Large intestine (tissue), 3 donors: ENCODE measurements at regions not wholly inside any gene's neighbourhood (a gene's known extent, or its start where the extent isn't known, plus 50 kb on each side); places are given as distances from the start of the nearest gene placed in this dataset.

Experiments used
- DNase-seq, 2 donors: peaks; one replicate each; pipeline versions ENCODE4 v3.0.0 to v3.0.0-alpha.2; 2013
- H3K27ac ChIP-seq: one replicate; pipeline ENCODE4 v1.5.1; 2013; ENCODE audit warnings: low read length
- H3K27me3 ChIP-seq: 2 replicates; pipeline ENCODE4 v1.6.1; 2013; ENCODE audit warnings: low read length; ENCODE audit not compliant: control insufficient read depth, insufficient read depth
- H3K36me3 ChIP-seq: 2 replicates; pipeline ENCODE4 v1.6.1; 2013; ENCODE audit warnings: low read length; ENCODE audit not compliant: control insufficient read depth, insufficient read depth
- H3K4me1 ChIP-seq: one replicate; pipeline ENCODE4 v1.6.1; 2013; ENCODE audit warnings: low read length; ENCODE audit not compliant: control insufficient read depth, insufficient read depth
- H3K4me3 ChIP-seq: one replicate; pipeline ENCODE4 v1.5.1; 2013; ENCODE audit warnings: low read length
- H3K9me3 ChIP-seq: one replicate; pipeline ENCODE4 v1.6.1; 2013; ENCODE audit warnings: mild to moderate bottlenecking, low read depth, low read length, moderate library complexity; ENCODE audit not compliant: control insufficient read depth
- WGBS: methylation state at CpG from one replicate; pipeline ENCODE4 v1.1.5; 2013; ENCODE audit warnings: low lambda C conversion rate; ENCODE audit not compliant: insufficient coverage; 5-methylcytosine and 5-hydroxymethylcytosine counted together

GRCh38 chr2:220894069-220894468, 678.0 kb downstream of the EPHA4 start:
- WGBS = no CpG with 5 or more reads among the region's 1 CpG
- Histone ChIP-seq H3K4me1 (no peaks in the 10 kb centered on the region), H3K27me3 (no peaks in the 10 kb centered on the region), H3K27ac (no peak overlapping the region), H3K4me3 (no peak overlapping the region), H3K36me3 (no peaks in the 10 kb centered on the region), H3K9me3 (no peaks in the 10 kb centered on the region)
- no peak for DNase-seq

DNA sequence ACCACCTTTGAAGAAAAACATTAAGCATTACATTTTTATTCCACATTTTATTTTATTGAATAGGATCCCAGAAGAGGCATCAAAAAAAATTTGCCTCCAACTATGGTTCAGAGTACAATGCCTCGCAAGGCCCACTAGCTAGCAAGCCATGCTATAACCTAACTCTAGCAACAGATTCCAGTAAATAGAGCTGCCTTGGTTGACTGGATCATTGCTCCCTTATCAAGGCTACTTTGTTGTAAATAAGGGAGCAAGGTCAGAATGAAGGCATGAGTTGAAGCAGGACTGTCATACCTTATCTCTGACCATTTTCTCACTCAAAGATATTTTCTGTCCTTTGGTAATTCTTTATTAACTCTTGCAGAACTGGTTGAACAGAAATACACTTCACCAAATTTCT, 672.6 kb downstream of the EPHA4 start:
- Histone ChIP-seq H3K4me3 (no peak overlapping the region), H3K27me3 (no peaks in the 10 kb centered on the region), H3K9me3 (no peaks in the 10 kb centered on the region), H3K4me1 (no peaks in the 10 kb centered on the region), H3K27ac (no peak overlapping the region), H3K36me3 (no peaks in the 10 kb centered on the region)
- WGBS = no CpG with 5 or more reads among the region's 1 CpG
- no peak for DNase-seq

GRCh38 chr2:220904015-220904414, 668.1 kb downstream of the EPHA4 start:
- Histone ChIP-seq H3K4me3 (no peak overlapping the region), H3K9me3 (no peaks in the 10 kb centered on the region), H3K36me3 (no peaks in the 10 kb centered on the region), H3K27ac (no peak overlapping the region), H3K4me1 (no peaks in the 10 kb centered on the region), H3K27me3 (no peaks in the 10 kb centered on the region)
- no peak for DNase-seq
- WGBS = no CpG with 5 or more reads among the region's 2 CpGs

GRCh38 chr2:220913384-220913783, 658.7 kb downstream of the EPHA4 start:
- DNase-seq = no peak
- no peaks in the 10 kb centered on the region for H3K4me1 ChIP-seq
- H3K9me3 ChIP-seq = no peaks in the 10 kb centered on the region
- H3K4me3 ChIP-seq = no peak overlapping the region
- no peaks in the 10 kb centered on the region for H3K27me3 ChIP-seq
- no peaks in the 10 kb centered on the region for H3K36me3 ChIP-seq
- H3K27ac ChIP-seq = no peak overlapping the region

GRCh38 chr2:220915092-220915623, 656.9 kb downstream of the EPHA4 start:
- 67% methylated on average over 1 of the region's 2 CpGs for WGBS
- no peak for DNase-seq
- no peaks in the 10 kb centered on the region for H3K36me3 ChIP-seq
- no peaks in the 10 kb centered on the region for H3K27me3 ChIP-seq
- no peaks in the 10 kb centered on the region for H3K9me3 ChIP-seq
- no peak overlapping the region for H3K27ac ChIP-seq
- no peaks in the 10 kb centered on the region for H3K4me1 ChIP-seq
- H3K4me3 ChIP-seq = no peak overlapping the region

DNA sequence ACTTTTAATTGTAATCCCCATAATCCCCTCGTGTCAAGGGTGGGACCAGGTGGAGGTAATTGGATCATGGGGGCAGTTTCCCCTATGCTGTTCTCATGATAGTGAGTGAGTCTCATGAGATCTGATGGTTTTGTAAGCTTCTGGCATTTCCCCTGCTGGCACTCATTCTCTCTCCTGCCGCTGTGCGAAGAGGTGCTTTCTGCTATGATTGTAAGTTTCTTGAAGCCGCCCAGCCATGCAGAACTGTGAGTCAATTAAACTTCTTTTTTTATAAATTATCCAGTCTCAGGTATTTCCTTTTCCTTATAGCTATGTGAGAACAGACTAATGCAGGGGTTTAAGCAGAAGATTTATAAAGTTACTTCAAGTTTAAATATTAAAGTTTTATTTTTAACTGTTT, 655.2 kb downstream of the EPHA4 start:
- no CpG with 5 or more reads among the region's 4 CpGs for WGBS
- Histone ChIP-seq H3K4me1 (no peaks in the 10 kb centered on the region), H3K9me3 (no peaks in the 10 kb centered on the region), H3K27me3 (no peaks in the 10 kb centered on the region), H3K36me3 (no peaks in the 10 kb centered on the region), H3K27ac (no peak overlapping the region), H3K4me3 (no peak overlapping the region)
- DNase-seq = no peak

DNA sequence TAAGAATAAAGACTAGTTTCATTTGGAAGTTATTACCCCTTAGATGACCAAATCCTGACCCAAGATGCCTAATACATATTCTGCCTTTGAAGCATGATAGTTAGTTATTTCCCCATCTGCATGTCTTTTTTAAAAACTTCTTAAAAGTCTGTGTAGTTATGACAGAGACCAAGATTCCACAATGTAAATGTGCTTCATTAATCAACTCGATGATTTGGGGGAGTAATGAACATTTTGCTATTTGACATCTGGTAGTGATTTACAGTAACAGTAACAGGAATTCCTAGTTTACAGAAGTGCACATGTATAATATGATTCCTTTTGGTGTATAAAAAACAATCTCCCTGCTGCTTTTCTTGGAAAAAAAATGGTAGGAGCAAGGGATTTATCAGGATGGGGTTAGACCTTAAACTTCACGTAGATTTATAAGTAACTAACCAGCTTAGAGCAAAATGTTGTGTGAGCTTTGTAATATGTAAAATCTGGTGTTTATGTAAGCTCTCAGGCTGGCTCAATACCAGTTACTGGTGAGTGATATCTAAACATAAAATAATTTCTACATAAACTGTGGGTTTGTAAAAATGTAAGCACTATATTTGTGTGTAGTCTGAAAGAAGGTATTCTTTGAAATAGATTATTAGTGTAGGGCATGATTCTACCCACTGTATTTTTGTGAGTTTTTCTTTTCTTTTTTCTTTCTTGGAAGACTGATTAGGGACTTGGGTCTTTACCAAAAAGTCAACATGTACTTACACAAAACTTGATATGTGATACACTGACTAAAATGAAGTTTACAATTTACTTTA, 641.6 kb downstream of the EPHA4 start:
- no peak for DNase-seq
- WGBS = no CpG with 5 or more reads among the region's 2 CpGs
- no peak overlapping the region for H3K4me3 ChIP-seq
- H3K36me3 ChIP-seq = no peaks in the 10 kb centered on the region
- H3K27ac ChIP-seq = no peak overlapping the region
- H3K9me3 ChIP-seq = peaks cover 7% of the 10 kb centered on the region
- no peaks in the 10 kb centered on the region for H3K4me1 ChIP-seq
- H3K27me3 ChIP-seq = no peaks in the 10 kb centered on the region

DNA sequence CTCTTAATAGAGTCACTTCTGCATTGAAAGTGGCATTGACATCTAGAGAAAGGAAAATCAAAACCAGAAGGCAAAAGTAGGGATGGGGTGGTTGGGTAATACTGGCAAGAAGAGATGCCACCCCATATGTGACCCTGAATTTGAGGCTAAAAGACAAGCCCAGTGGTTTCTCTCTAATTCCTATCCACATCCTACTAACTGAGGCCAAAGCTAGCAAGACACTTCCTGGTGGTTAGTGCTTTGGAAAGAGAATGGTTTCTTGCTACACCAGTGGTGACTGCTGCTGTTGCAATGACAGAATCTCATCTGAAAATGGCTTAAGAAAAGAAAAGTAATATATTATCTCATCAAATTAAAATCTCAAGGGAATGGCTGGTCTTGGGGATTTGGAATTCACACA, 640.6 kb downstream of the EPHA4 start:
- H3K27ac ChIP-seq = no peak overlapping the region
- H3K9me3 ChIP-seq = peaks cover under 1% of the 10 kb centered on the region
- no peaks in the 10 kb centered on the region for H3K27me3 ChIP-seq
- H3K4me3 ChIP-seq = no peak overlapping the region
- H3K4me1 ChIP-seq = no peaks in the 10 kb centered on the region
- DNase-seq = no peak
- H3K36me3 ChIP-seq = no peaks in the 10 kb centered on the region

DNA sequence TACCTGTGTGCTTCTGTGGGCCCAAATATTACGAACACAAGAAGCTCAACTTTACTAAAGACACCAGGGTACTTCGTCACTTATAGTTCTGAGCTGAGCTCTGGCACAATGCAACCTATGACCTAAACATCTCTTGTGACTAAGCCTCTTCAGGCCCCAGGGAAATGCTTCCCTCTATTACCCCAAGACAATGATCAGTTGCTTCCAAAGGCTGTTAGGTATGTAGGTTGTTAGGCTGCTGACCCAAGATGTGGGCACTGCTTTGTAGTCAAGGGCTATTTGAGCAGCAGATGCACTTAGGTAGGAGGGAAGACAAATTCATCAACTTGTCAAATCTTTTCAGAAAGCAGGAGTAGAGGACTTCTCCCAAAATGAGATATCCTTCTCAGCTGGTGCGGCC, 640.1 kb downstream of the EPHA4 start:
- Histone ChIP-seq H3K4me3 (no peak overlapping the region), H3K27ac (no peak overlapping the region), H3K4me1 (no peaks in the 10 kb centered on the region), H3K27me3 (no peaks in the 10 kb centered on the region), H3K36me3 (no peaks in the 10 kb centered on the region), H3K9me3 (no peaks in the 10 kb centered on the region)
- WGBS = 100% methylated on average over 1 of the region's 3 CpGs
- no peak for DNase-seq

DNA sequence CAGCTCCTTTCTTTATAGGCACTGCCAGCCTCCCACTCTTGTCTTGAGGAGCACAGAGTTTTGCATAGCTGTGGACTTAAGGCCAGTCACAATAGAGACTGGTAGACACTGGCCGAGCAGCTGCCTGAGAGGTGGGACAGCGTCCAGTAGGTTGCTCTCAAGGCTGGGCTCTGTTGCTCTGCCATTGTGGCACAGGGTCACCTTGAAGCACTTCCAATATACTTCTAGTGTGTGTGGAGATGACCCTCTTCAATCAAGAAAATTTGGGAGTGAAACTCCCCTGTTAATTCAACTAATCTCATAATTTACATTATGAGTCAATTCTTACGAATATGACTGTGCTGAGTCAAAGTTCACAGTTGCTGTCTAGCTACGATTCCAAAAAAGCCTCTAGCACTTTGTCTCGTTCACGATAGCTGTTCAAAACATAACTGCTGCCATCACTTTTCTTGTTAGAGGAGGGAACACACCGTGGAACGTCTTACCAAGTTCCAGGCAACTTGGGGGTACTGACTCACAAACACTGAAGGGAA, 636.2 kb downstream of the EPHA4 start:
- WGBS = 82% methylated on average over 4 of the region's 8 CpGs
- no peak for DNase-seq
- H3K9me3 ChIP-seq = no peaks in the 10 kb centered on the region
- H3K27me3 ChIP-seq = no peaks in the 10 kb centered on the region
- no peak overlapping the region for H3K4me3 ChIP-seq
- H3K27ac ChIP-seq = no peak overlapping the region
- no peaks in the 10 kb centered on the region for H3K36me3 ChIP-seq
- no peaks in the 10 kb centered on the region for H3K4me1 ChIP-seq

DNA sequence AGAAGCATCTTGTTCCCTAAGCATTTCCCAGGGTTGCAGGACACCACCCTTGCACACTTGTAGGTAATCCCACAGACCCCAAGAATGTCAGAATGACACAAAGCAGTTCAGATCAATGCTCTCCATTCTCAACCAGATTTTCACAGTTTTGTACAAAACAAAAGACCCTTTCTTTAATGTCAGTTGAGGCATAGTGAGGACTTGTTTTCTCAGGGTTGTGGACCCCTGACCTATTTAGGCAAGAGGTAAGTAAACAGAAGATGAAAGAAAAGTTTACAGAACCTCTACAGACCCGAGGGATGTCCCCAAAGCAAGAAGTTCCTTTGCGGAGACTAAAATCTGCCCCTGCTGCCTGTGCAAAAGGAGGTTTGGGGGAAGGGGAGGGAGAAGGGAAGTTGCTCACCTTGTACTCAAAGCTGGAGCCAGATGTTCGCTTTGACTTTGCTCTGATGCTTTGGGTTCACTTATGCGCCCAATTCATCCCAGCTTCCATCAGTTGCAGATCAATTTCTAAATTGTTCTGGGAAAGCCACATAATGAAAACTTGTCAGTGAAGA, 635.4 kb downstream of the EPHA4 start:
- WGBS = no CpG with 5 or more reads among the region's 4 CpGs
- H3K36me3 ChIP-seq = no peaks in the 10 kb centered on the region
- H3K27me3 ChIP-seq = no peaks in the 10 kb centered on the region
- no peaks in the 10 kb centered on the region for H3K9me3 ChIP-seq
- H3K27ac ChIP-seq = no peak overlapping the region
- H3K4me1 ChIP-seq = no peaks in the 10 kb centered on the region
- no peak overlapping the region for H3K4me3 ChIP-seq
- no peak for DNase-seq
